Hippocampal formation (tissue), 2 donors: ENCODE measurements at regions not wholly inside any gene's neighbourhood (a gene's known extent, or its start where the extent isn't known, plus 50 kb on each side); places are given as distances from the start of the nearest gene placed in this dataset.
"Not testable (repeated sequence)": the region's sequence is repeated elsewhere in the genome, so short reads cannot be mapped to it uniquely, and the experiment has no call there.

Experiments used
- DNase-seq, 2 donors: peaks; one replicate each; lab custom pipeline; 2025; lab: John Stamatoyannopoulos, UW

DNA sequence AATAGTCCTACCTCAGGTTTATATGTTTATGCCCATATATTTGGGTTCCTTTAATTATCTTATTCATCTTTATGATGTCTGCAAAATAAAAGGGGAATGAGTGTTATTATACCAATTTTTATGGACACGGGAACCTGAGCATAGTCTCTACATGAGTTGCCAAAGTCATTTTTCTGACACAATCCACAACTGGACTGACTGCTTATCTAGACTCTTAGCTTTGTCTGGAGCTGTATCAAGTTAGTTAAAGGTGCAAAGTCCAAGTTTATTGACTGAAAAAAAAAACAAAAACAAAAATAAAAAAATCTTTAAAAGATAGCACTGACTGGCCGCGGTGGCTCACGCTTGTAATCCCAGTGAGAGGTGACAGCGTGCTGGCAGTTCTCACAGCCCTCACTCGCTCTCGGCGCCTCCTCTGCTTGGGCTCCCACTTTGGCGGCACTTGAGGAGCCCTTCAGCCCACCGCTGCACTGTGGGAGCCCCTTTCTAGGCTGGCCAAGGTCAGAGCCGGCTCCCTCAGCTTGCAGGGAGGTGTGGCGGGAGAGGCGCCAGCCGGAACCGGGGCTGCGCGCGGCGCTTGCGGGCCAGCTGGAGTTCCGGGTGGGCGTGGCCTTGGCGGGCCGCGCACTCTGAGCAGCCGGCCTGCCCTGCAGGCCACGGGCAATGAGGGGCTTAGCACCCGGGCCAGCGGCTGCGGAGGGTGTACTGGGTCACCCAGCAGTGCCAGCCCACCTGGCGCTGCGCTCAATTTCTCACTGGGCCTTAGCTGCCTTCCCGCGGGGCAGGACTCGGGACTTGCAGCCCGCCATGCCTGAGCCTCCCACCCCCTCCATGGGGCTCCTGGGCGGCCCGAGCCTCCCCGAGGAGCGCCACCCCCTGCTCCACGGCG, 116.6 kb upstream of the MBNL1 start:
- not testable (repeated sequence) for DNase-seq

GRCh38 chr3:152153115-152153514, 115.6 kb upstream of the MBNL1 start:
- not testable (repeated sequence) for DNase-seq

DNA sequence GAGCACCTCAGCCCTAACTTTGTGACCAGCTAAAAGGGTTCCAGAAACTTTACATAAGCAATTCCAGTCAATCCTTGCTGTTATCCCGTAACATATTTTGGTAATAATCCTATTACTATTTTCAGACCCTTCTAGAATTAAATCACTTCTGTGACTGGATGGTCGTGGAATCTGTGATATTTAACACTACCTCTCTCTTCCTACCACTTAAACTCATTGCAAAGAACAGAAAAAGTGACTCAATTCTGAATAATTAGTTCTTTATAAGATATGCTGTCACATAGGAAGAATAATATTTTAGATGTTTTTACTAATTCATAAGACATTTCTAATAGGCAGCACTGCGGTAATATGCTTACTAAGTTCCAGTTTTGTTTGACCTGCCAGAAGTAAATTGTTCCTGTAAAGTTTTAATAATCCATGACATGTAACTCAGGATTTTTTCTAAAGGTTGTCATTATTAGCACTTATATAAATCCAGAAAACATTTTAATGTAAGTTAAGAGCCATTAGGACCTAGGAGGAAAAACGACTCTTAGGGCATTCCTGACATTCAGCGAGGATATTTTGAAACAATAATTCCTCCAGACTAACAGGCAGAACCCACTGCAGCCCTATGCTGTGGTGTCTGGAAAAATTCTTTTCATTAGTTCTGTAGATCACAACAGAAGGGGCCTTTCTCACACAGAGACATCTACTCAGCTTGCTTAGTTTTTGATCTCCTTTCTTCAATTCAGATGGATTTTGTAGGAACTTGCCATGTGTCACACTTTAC, 113.3 kb upstream of the MBNL1 start:
- no peak for DNase-seq

- DNase-seq, result no peak
Measured at GRCh38 chr3:152156880-152157279, 111.8 kb upstream of the MBNL1 start.

DNA sequence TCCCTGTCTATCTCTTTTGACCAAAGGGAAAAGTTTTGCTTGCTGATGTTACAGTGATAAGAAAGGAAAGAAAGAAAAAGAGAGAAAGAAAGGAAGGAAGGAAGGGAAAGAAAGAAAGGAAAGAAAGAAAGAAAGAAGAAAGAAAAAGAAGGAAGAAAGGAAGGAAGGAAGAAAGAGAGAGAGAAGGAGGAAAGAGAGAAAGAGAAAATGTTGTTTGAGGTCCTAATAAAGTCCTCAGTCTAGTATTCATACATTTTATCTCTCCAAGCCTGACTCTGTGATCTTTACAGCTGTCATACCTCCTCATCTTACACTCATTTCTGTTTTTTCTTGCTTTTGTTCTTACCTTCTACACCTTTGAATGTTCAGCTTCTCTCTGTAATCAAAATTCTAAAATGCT, 111.4 kb upstream of the MBNL1 start:
- no peak for DNase-seq

- no peak for DNase-seq
Measured at GRCh38 chr3:152159328-152159727, 109.4 kb upstream of the MBNL1 start.

DNA sequence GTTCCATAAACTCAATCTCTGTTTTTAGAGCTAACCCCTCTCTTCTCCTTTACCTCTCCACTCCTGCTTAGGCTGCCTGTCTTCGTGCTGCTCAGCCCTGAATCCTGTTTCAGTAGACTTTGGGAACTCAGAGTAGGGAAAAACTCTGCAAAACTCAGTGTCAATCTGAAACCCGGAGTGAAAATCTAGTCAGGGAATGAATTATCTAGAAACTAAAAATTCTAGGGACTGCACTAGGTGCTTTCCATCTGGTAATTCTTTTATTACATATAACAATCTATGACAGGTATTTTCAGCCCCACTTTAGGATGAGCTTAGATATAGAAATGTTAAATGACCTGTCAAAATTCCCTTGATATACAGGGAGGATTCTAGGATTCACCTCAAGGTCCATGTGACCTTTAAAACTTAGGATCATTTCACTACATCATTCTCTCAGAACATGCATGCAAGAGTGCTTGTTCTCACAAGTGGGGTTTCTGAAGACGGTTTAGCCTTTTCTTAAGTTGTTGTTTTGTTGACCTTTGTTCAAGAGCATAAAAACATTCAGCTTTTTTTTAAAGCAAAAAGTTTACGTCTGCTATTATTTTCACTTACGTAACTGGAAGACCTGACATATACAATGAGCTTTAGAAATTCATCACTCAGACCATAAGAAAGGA, 108.2 kb upstream of the MBNL1 start:
- DNase-seq, result no peak

DNA sequence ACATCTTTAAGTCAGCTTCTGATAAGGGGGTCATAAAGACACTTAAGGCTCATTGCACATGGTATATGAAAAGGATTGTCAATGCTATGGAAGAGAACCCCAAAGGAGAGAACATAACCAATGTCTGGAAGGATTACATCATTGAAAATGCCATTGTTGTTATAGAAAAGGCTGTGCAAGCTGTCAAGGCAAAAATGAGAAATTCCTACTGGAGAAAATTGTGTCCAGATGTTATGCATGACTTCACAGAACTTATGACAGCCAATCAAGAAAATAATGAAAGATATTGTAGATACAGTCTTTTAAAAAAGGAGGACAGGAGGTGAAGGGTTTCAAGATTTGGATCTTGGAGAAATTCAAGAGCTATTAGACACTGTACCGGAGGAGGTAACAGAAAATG, 96.3 kb upstream of the MBNL1 start:
- no peak for DNase-seq

DNA sequence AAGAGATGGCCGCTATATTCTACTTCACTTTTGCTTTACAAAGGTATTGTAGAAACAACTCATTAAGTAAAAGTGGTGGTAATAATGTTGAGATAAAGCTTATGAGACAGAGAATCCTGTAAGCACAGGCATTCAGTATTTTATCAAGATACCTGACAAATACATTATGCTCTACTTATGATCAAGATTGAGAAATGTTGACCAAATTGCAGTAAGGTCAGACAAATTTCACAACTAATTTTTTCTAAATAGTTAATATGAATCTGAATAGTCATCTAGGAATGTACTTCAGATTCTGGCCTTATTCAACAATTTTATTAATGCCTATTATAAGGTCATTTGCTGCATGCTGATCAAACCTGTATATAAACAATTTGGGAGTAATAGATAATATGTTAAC, 95.1 kb upstream of the MBNL1 start:
- DNase-seq, result no peak

DNA sequence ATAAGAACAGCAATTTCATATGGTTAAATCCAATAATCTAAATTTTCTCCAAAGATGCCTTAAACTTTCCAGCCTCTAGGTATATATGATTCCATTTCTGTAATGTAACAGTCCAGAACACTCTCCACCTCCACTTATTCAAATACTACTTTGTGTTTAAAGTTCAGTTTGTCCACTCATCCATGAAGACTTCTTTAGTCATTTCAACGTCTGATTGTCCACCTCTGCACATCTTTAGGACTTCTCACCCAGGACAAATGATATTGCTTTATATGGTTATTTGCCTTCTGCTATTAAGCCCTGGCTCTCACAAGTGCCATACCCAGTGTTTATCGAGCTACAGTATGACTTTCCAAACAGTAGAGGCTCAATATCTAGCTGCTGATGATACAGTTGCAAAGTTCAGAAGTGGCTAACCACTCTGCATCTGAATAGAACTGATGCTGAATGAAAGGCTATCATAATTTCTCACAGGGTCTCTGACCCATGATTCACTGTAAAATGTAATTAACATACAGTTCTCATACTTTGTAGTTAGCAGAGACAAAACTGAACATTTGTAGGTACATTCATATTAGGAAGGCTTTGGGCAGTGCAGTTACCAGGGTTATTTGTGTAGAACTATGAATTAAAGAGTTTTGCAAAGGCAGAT, 93.7 kb upstream of the MBNL1 start:
- no peak for DNase-seq

GRCh38 chr3:152175528-152175889, 93.2 kb upstream of the MBNL1 start:
- DNase-seq, result no peak

- DNase-seq, result no peak
Measured at GRCh38 chr3:152176241-152176640, 92.5 kb upstream of the MBNL1 start.

DNA sequence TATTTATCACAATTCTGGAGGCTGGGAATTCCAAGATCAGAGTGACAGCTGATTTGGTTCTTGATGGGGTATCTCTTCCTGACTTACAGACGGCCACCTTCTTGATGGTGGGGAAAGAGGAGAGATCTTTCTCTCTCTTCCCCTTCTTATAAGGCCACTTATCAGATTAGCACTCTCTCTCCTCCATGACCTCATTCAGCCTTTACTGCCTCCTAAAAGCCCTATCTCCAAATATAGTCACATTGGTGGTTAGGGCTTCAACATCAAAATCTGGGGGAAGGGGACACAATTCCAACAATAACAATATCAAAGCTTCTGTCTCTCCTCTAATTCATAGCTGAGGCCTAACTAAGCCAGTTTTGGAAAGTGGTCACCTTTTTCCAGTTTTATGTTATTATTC, 91.7 kb upstream of the MBNL1 start:
- DNase-seq, result no peak

DNA sequence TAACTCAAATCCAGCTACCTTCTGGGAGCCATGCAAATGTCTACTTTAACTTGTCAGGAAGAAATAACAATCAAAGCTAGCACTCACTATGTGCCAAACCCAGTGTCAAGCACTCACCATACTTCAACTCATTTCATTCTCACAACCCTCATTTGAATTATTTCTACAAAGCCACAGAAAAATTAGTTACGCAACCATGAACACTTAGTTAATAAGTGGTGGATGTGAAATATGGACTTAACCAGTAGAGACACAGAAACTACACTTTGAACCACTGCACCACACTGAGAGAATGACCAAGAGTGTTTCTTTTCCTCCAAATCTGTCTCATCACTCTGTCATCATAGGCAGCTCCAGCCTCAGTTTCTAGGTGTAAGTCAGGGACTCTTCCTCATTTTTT, 91.0 kb upstream of the MBNL1 start:
- DNase-seq, result no peak

- peak in 1 of 2 donors; percentile 37 for DNase-seq
Measured at GRCh38 chr3:152183473-152183872, 85.3 kb upstream of the MBNL1 start.

DNA sequence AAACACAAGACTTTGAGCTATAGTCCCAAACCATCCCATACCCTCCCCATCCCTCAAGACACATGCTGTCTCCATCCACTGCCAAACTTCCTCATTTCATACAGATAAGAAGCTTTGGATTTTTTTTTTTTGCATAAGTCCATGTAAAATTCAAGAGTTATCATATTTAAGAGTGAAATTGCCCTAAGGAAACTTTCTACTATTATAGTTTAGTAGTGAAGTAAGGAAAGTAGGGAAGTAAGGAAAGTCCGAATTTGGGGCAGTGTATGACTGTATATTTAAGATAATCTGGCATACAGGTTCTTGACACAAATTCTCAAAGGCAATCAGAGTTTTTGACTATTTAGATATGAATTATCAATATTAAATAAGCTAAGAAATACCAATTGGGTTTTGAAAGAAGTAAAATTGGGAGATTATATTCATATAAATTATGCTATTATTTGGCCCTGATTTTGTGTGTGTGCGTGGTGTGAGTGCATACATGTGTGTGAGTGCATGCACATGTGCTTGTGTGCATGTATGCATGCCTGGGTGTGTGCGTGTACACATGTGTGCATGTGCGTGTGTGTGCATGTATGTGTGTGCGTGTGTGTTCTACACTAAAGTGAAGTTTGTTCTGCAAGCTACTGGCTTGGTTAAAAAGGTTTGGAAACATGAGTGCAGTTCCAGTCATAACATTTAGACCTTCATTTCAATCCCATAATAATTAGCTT, 83.6 kb upstream of the MBNL1 start:
- DNase-seq, result no peak

- DNase-seq, result no peak
Measured at GRCh38 chr3:152185891-152186630, 82.7 kb upstream of the MBNL1 start.

GRCh38 chr3:152190636-152191183, 78.0 kb upstream of the MBNL1 start:
- DNase-seq, result no peak

DNA sequence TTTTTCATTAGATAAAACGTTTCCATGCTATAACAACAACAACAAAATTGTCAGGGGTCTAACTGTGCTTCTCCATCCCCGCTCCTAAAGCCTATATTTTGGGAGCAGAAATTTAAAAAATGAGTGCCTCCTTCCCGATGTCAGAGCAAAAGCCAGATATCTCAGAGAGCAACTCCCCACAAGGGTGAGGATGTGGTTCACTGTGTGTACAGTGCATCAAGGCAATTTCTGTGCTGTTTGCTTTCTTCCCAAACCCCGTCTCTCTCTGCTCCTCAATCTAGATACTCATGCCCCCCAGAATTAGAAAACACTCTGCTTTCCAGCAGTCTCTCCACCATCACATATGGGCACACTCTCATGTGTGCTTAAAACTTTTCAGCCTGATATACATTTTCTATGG, 76.7 kb upstream of the MBNL1 start:
- DNase-seq, result no peak

- DNase-seq, result no peak
Measured at GRCh38 chr3:152192936-152193672, 75.6 kb upstream of the MBNL1 start.
